HepG2 (cell line): ENCODE measurements at regions not wholly inside any gene's neighbourhood (a gene's known extent, or its start where the extent isn't known, plus 50 kb on each side); places are given as distances from the start of the nearest gene placed in this dataset.

Experiments used
- GMEB1 ChIP-seq: sonication (generic); formaldehyde crosslinking; IDR thresholded peaks from 2 replicates; pipeline ENCODE4 v1.5.1; 2020; ENCODE audit warnings: missing genetic modification reagents, mild to moderate bottlenecking, borderline replicate concordance
- LRRFIP1 ChIP-seq: sonication (generic); formaldehyde crosslinking; conservative IDR thresholded peaks from 2 replicates; pipeline ENCODE4 v1.4.0; 2020; ENCODE audit warnings: missing genetic modification reagents
- MXD3 ChIP-seq: IDR thresholded peaks from 2 replicates; pipeline ENCODE4 v1.6.1; 2016; ENCODE audit warnings: mild to moderate bottlenecking, missing biosample characterization, missing genetic modification reagents
- MYNN ChIP-seq: sonication (generic); formaldehyde crosslinking; IDR thresholded peaks from 2 replicates; pipeline ENCODE4 v1.4.0; 2020; ENCODE audit warnings: mild to moderate bottlenecking, low read depth, missing genetic modification reagents
- PHB2 ChIP-seq: fragments of 450-650 bp; IDR thresholded peaks from 2 replicates; pipeline ENCODE4 v1.6.1; 2018; ENCODE audit not compliant: partially characterized antibody
- SRSF1 ChIP-seq: fragments of 200-400 bp; formaldehyde crosslinking; optimal IDR thresholded peaks from 2 replicates; pipeline ENCODE3; 2017; ENCODE audit warnings: mild to moderate bottlenecking, low read depth, low read length, moderate library complexity
- TGIF2 ChIP-seq: IDR thresholded peaks from 2 replicates; pipeline ENCODE4 v1.6.1; 2016; ENCODE audit warnings: control low read depth, missing compliant biosample characterization
- TRAFD1 ChIP-seq: sonication (generic); formaldehyde crosslinking; IDR thresholded peaks from 2 replicates; pipeline ENCODE4 v1.5.1; 2020; ENCODE audit warnings: missing genetic modification reagents, mild to moderate bottlenecking, borderline replicate concordance
- ZBTB33 ChIP-seq: sonication (generic); formaldehyde crosslinking; IDR thresholded peaks from 2 replicates; pipeline ENCODE4 v1.4.0; 2020; ENCODE audit warnings: missing genetic modification reagents
- ZC3H4 ChIP-seq: sonication (generic); formaldehyde crosslinking; IDR thresholded peaks from 2 replicates; pipeline ENCODE4 v1.4.0; 2020; ENCODE audit warnings: missing genetic modification reagents, borderline replicate concordance
- ZNF260 ChIP-seq: sonication (generic); formaldehyde crosslinking; IDR thresholded peaks from 2 replicates; pipeline ENCODE4 v1.4.0; 2020; ENCODE audit warnings: missing genetic modification reagents, low read depth, mild to moderate bottlenecking, borderline replicate concordance
- ZNF276 ChIP-seq: sonication (generic); formaldehyde crosslinking; IDR thresholded peaks from 2 replicates; pipeline ENCODE4 v1.4.0; 2020; ENCODE audit warnings: mild to moderate bottlenecking, low read depth, missing genetic modification reagents
- ZNF350 ChIP-seq: sonication (generic); formaldehyde crosslinking; IDR thresholded peaks from 2 replicates; pipeline ENCODE4 v1.4.0; 2020; ENCODE audit warnings: mild to moderate bottlenecking, low read depth, missing genetic modification reagents, borderline replicate concordance
- ZNF589 ChIP-seq: sonication (generic); formaldehyde crosslinking; conservative IDR thresholded peaks from 2 replicates; pipeline ENCODE4 v1.8.0; 2022; ENCODE audit warnings: mild to moderate bottlenecking, moderate library complexity, missing genetic modification reagents
- ZNF614 ChIP-seq: IDR thresholded peaks from 2 replicates; pipeline ENCODE4 v1.6.1; 2018; ENCODE audit warnings: missing biosample characterization, missing genetic modification reagents, inconsistent platforms, borderline replicate concordance
- ZSCAN31 ChIP-seq: sonication (generic); formaldehyde crosslinking; IDR thresholded peaks from 2 replicates; pipeline ENCODE4 v1.5.0; 2020; ENCODE audit warnings: low read depth, mild to moderate bottlenecking, missing genetic modification reagents

GRCh38 chr6:26312501-26313397 is 52.2 kb upstream of the BTN3A2 start (continued):
- 0 out of 2 replicates have a peak, but pooled peaks have one; percentile 61 for TF ChIP-seq TGIF2 (CRISPR knock-in tag)
- peak; percentile 43; the same call in 1 of the 2 replicates for TF ChIP-seq ZNF276 (CRISPR knock-in tag)
- TF ChIP-seq ZNF350 (CRISPR knock-in tag) = peak; percentile 91
- no peak for TF ChIP-seq PHB2
- TF ChIP-seq ZNF260 (CRISPR knock-in tag) = 0 out of 2 replicates have a peak, but pooled peaks have one; percentile 42
- peak; percentile 70; the same call in 1 of the 2 replicates for TF ChIP-seq MXD3 (CRISPR knock-in tag)
- no peak for TF ChIP-seq ZNF589
- no peak for TF ChIP-seq SRSF1
- TF ChIP-seq ZC3H4 = no peak
- TF ChIP-seq ZBTB33 (CRISPR knock-in tag) = peak; percentile 60
- 0 out of 2 replicates have a peak, but pooled peaks have one; percentile 13 for TF ChIP-seq ZSCAN31 (CRISPR knock-in tag)
- TF ChIP-seq LRRFIP1 = 0 out of 2 replicates have a peak, but pooled peaks have one; percentile 47
- TF ChIP-seq GMEB1 (CRISPR knock-in tag) = peak; percentile 25; the same call in 1 of the 2 replicates
- TF ChIP-seq ZNF614 (CRISPR knock-in tag) = peak; percentile 72
- no peak for TF ChIP-seq TRAFD1
- TF ChIP-seq MYNN (CRISPR knock-in tag) = no peak
